ENCODE measurements at regions not wholly inside any gene's neighbourhood (a gene's known extent, or its start where the extent isn't known, plus 50 kb on each side); places are given as distances from the start of the nearest gene placed in this dataset.

DNA sequence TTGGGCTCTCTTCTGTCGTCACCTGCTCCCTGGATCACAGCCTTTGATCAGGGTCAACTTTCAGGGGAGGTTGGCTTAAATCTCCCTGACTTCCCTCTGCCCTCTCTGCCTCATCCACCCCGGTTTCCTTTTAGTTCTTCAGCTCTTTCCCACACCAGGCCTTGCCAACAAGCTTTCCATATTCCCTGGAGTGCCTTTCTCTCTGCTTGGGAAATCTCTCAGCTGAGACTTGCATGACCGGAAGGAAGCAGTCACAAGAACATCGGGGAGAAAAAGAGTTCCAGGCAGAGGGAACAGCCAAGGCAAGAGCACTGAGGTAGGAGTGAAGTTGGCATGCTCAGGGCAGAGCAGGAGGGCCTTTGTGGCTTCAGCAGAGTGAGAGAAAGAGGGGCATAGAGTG, 88.4 kb upstream of the HSPA9 start:
- Histone ChIP-seq H3K9ac (ENCODE audit: control insufficient read depth, insufficient read depth, low read length) (no peak overlapping the region), H4K20me1 (ENCODE audit: control insufficient read depth, insufficient read depth) (no peaks in the 10 kb centered on the region), H3K36me3 (ENCODE audit: control insufficient read depth in 2 of 2, insufficient read depth in 2 of 2, low read length in 1 of 2) (no peaks in the 10 kb centered on the region), H3K79me2 (ENCODE audit: control insufficient read depth, insufficient read depth, low read length) (no peaks in the 10 kb centered on the region), H3K4me3 (no peak overlapping the region), H3K27ac (ENCODE audit: control insufficient read depth, insufficient read depth) (no peak overlapping the region), H3K9me3 (replicated peaks; ENCODE audit: control insufficient read depth, insufficient read depth, low read length) (no peaks in the 10 kb centered on the region), H3K27me3 (replicated peaks in 1 of 2; ENCODE audit: control insufficient read depth in 2 of 2, insufficient read depth in 2 of 2, low read length in 1 of 2) (no peaks in the 10 kb centered on the region; a peak in 1 of 4 replicates), H3K4me2 (ENCODE audit: control insufficient read depth, insufficient read depth) (no peak overlapping the region; the same call in 1 of the 2 replicates), H3K4me1 (ENCODE audit: control insufficient read depth, insufficient read depth, low read length) (peaks cover 16% of the 10 kb centered on the region), H2AFZ (ENCODE audit: control insufficient read depth, low read depth, low read length) (no peak overlapping the region)
- no TSS peak for BruUV-seq (replicated peaks)
- 23% methylated on average over 4 of the region's 4 CpGs for WGBS (ENCODE audit: insufficient coverage, insufficient replicate concordance, low lambda C conversion rate, missing lambda C conversion rate)
- FAIRE-seq (no peak), ATAC-seq (no peak), DNase-seq (ENCODE audit: low read depth, low spot score) (no peak)
- ChIA-PET SMC1A (ENCODE audit: uncharacterized antibody, unreplicated experiment) (interaction anchor here (0.7 kb wide), 1 partner anchor 21 kb away, joined by 3 read pairs; no protein-coding TSS in a partner anchor), POLR2A (interaction anchor here (0.6 kb wide), 1 partner anchor 623 kb away, joined by 3 read pairs; no protein-coding TSS in a partner anchor), CTCF (interaction anchor here (0.6 to 0.8 kb wide), 2 partner anchors 13 to 14 kb away, joined by 3 to 4 read pairs; no protein-coding TSS in a partner anchor), RAD21 (ENCODE audit: unreplicated experiment) (no interaction called here)
- in situ Hi-C loops (cut with MboI) (no loop called here), intact Hi-C loops (cut with micrococcal nuclease; ENCODE audit: unreplicated experiment) (no loop called here)
- no peak for TF ChIP-seq POU2F2 (IDR thresholded peaks at IDR 0.05; ENCODE audit: borderline replicate concordance, low read depth, low read length)
- no peak for TF ChIP-seq ZNF384 (IDR thresholded peaks at IDR 0.05; ENCODE audit: borderline replicate concordance, low read depth, low read length)
- TF ChIP-seq BHLHE40 (IDR thresholded peaks at IDR 0.05; ENCODE audit: borderline replicate concordance in 1 of 2, low read depth in 2 of 2, low read length in 1 of 2), result no peak
- no peak for TF ChIP-seq MYC (IDR thresholded peaks at IDR 0.05; ENCODE audit: insufficient read depth, insufficient read length, insufficient replicate concordance, low read length, severe bottlenecking)
- TF ChIP-seq, protein P1, sequence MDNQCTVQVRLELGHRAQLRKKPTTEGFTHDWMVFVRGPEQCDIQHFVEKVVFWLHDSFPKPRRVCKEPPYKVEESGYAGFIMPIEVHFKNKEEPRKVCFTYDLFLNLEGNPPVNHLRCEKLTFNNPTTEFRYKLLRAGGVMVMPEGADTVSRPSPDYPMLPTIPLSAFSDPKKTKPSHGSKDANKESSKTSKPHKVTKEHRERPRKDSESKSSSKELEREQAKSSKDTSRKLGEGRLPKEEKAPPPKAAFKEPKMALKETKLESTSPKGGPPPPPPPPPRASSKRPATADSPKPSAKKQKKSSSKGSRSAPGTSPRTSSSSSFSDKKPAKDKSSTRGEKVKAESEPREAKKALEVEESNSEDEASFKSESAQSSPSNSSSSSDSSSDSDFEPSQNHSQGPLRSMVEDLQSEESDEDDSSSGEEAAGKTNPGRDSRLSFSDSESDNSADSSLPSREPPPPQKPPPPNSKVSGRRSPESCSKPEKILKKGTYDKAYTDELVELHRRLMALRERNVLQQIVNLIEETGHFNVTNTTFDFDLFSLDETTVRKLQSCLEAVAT (IDR thresholded peaks at IDR 0.05), result no peak
- no peak for TF ChIP-seq CEBPB (IDR thresholded peaks at IDR 0.05; ENCODE audit: borderline replicate concordance in 1 of 2, low read depth in 2 of 2, low read length in 2 of 2)
- TF ChIP-seq ZNF622 (IDR thresholded peaks at IDR 0.05), result no peak
- TF ChIP-seq, protein P2, sequence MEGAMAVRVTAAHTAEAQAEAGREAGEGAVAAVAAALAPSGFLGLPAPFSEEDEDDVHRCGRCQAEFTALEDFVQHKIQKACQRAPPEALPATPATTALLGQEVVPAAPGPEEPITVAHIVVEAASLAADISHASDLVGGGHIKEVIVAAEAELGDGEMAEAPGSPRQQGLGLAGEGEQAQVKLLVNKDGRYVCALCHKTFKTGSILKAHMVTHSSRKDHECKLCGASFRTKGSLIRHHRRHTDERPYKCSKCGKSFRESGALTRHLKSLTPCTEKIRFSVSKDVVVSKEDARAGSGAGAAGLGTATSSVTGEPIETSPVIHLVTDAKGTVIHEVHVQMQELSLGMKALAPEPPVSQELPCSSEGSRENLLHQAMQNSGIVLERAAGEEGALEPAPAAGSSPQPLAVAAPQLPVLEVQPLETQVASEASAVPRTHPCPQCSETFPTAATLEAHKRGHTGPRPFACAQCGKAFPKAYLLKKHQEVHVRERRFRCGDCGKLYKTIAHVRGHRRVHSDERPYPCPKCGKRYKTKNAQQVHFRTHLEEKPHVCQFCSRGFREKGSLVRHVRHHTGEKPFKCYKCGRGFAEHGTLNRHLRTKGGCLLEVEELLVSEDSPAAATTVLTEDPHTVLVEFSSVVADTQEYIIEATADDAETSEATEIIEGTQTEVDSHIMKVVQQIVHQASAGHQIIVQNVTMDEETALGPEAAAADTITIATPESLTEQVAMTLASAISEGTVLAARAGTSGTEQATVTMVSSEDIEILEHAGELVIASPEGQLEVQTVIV (IDR thresholded peaks at IDR 0.05; ENCODE audit: borderline replicate concordance, partially characterized antibody), result no peak
- TF ChIP-seq DPF2 (IDR thresholded peaks at IDR 0.05), result no peak
- no peak for TF ChIP-seq SMAD5 (IDR thresholded peaks at IDR 0.05; ENCODE audit: low read depth)
- TF ChIP-seq MEF2A (IDR thresholded peaks at IDR 0.05; ENCODE audit: insufficient read depth, low read depth, low read length), result no peak
- TF ChIP-seq ZNF687 (IDR thresholded peaks at IDR 0.05), result no peak
- no peak for TF ChIP-seq STAT3 (IDR thresholded peaks at IDR 0.05; ENCODE audit: low read depth, low read length)

All from GM12878 (cell line).